ENCODE measurements at regions not wholly inside any gene's neighbourhood (a gene's known extent, or its start where the extent isn't known, plus 50 kb on each side); places are given as distances from the start of the nearest gene placed in this dataset.
A peak's percentile ranks its signal among the peaks of the same experiment; 100 is the strongest.

- Mint-ChIP-seq H3K27me3 (ENCODE audit: insufficient read depth, unreplicated experiment) (peaks cover 3% of the 10 kb centered on the region), H3K36me3 (ENCODE audit: insufficient read depth, unreplicated experiment) (no peaks in the 10 kb centered on the region), H3K27ac (ENCODE audit: unreplicated experiment) (no peak overlapping the region), H3K4me3 (ENCODE audit: unreplicated experiment) (no peak overlapping the region), H3K4me1 (ENCODE audit: low read depth, unreplicated experiment) (no peaks in the 10 kb centered on the region), H3K9me3 (ENCODE audit: unreplicated experiment) (no peaks in the 10 kb centered on the region)
- H3K4me3 ChIP-seq (ENCODE audit: low read depth, low read length) = no peak overlapping the region
- POLR2A ChIA-PET = no interaction called here
- CTCF ChIA-PET = no interaction called here
- H3K36me3 ChIP-seq (ENCODE audit: control insufficient read depth, insufficient read depth, low read length) = no peaks in the 10 kb centered on the region
- H3K4me1 ChIP-seq = no peaks in the 10 kb centered on the region
- no peak for TF ChIP-seq CTCF (IDR thresholded peaks at IDR 0.05; ENCODE audit: insufficient read depth in 1 of 2, low read depth in 1 of 2, low read length in 1 of 2, severe bottlenecking in 1 of 2, unreplicated experiment in 1 of 2)
- no peaks in the 10 kb centered on the region for H3K9me3 ChIP-seq
- BruUV-seq (replicated peaks) = no TSS peak
- no peaks in the 10 kb centered on the region for H3K27me3 ChIP-seq (replicated peaks; ENCODE audit: control insufficient read depth, insufficient read depth, low read length)
- intact Hi-C loops (cut with micrococcal nuclease; ENCODE audit: unreplicated experiment) = no loop called here
- no peak for DNase-seq
Measured at GRCh38 chr2:115904516-115904915, 1462.1 kb downstream of the DPP10 start.

- no TSS peak for BruUV-seq (replicated peaks)
- H3K27me3 Mint-ChIP-seq (ENCODE audit: insufficient read depth, unreplicated experiment) = peaks cover 6% of the 10 kb centered on the region
- no peaks in the 10 kb centered on the region for H3K4me1 ChIP-seq
- no peaks in the 10 kb centered on the region for H3K36me3 Mint-ChIP-seq (ENCODE audit: insufficient read depth, unreplicated experiment)
- H3K27ac Mint-ChIP-seq (ENCODE audit: unreplicated experiment) = no peak overlapping the region
- no peaks in the 10 kb centered on the region for H3K27me3 ChIP-seq (replicated peaks; ENCODE audit: control insufficient read depth, insufficient read depth, low read length)
- H3K4me1 Mint-ChIP-seq (ENCODE audit: low read depth, unreplicated experiment) = no peaks in the 10 kb centered on the region
- CTCF ChIA-PET = no interaction called here
- no peak overlapping the region for H3K4me3 ChIP-seq (ENCODE audit: low read depth, low read length)
- no peaks in the 10 kb centered on the region for H3K36me3 ChIP-seq (ENCODE audit: control insufficient read depth, insufficient read depth, low read length)
- H3K9me3 ChIP-seq = no peaks in the 10 kb centered on the region
- no peak for TF ChIP-seq CTCF (IDR thresholded peaks at IDR 0.05; ENCODE audit: insufficient read depth in 1 of 2, low read depth in 1 of 2, low read length in 1 of 2, severe bottlenecking in 1 of 2, unreplicated experiment in 1 of 2)
- POLR2A ChIA-PET = no interaction called here
- H3K9me3 Mint-ChIP-seq (ENCODE audit: unreplicated experiment) = no peaks in the 10 kb centered on the region
- no peak for DNase-seq
- no peak overlapping the region for H3K4me3 Mint-ChIP-seq (ENCODE audit: unreplicated experiment)
- intact Hi-C loops (cut with micrococcal nuclease; ENCODE audit: unreplicated experiment) = no loop called here
Measured at GRCh38 chr2:115908731-115909130, 1466.3 kb downstream of the DPP10 start.

- Mint-ChIP-seq H3K9me3 (ENCODE audit: unreplicated experiment) (no peaks in the 10 kb centered on the region), H3K4me1 (ENCODE audit: low read depth, unreplicated experiment) (no peaks in the 10 kb centered on the region), H3K27me3 (ENCODE audit: insufficient read depth, unreplicated experiment) (peaks cover 6% of the 10 kb centered on the region), H3K4me3 (ENCODE audit: unreplicated experiment) (no peak overlapping the region), H3K27ac (ENCODE audit: unreplicated experiment) (no peak overlapping the region), H3K36me3 (ENCODE audit: insufficient read depth, unreplicated experiment) (no peaks in the 10 kb centered on the region)
- Histone ChIP-seq H3K4me3 (ENCODE audit: low read depth, low read length) (no peak overlapping the region), H3K27me3 (replicated peaks; ENCODE audit: control insufficient read depth, insufficient read depth, low read length) (no peaks in the 10 kb centered on the region), H3K36me3 (ENCODE audit: control insufficient read depth, insufficient read depth, low read length) (no peaks in the 10 kb centered on the region), H3K9me3 (no peaks in the 10 kb centered on the region), H3K4me1 (no peaks in the 10 kb centered on the region)
- TF ChIP-seq CTCF (IDR thresholded peaks at IDR 0.05; ENCODE audit: insufficient read depth in 1 of 2, low read depth in 1 of 2, low read length in 1 of 2, severe bottlenecking in 1 of 2, unreplicated experiment in 1 of 2) = peak; percentile 56 to 62
- BruUV-seq (replicated peaks) = no TSS peak
- POLR2A ChIA-PET = no interaction called here
- CTCF ChIA-PET = no interaction called here
- DNase-seq = peak; percentile 26 to 31
- intact Hi-C loops (cut with micrococcal nuclease; ENCODE audit: unreplicated experiment) = loop anchor here (5.0 kb wide), 1 partner anchor 1877 kb away; no protein-coding TSS in a partner anchor
Measured at GRCh38 chr2:115910270-115910669, 1467.8 kb downstream of the DPP10 start.
